Activated T-helper 1 cell treated with anti-CD3 and anti-CD28 coated beads, Interleukin-12 subunit alpha, Interleukin-12 subunit beta, Interleukin-2, Interleukin-4 antibody, amounts not matched to agents 30 ng/mL and 10 ng/mL and 1 ng/mL, durations not matched to agents 14 hours and 24 hours and 36 hours (primary cell): ENCODE measurements at regions not wholly inside any gene's neighbourhood (a gene's known extent, or its start where the extent isn't known, plus 50 kb on each side); places are given as distances from the start of the nearest gene placed in this dataset.

Experiments used
- DNase-seq: peaks from one replicate; pipeline ENCODE4 v3.0.0; 2021; ENCODE audit warnings: low spot score
- H3K27ac Mint-ChIP-seq: one replicate; pipeline ENCODE4 v1.8.0; 2021; ENCODE audit warnings: mild to moderate bottlenecking, mixed read lengths
- H3K27me3 Mint-ChIP-seq: one replicate; pipeline ENCODE4 v1.8.0; 2022; ENCODE audit warnings: mild to moderate bottlenecking, moderate library complexity, mixed read lengths; ENCODE audit not compliant: insufficient read depth
- H3K36me3 Mint-ChIP-seq: one replicate; pipeline ENCODE4 v1.8.0; 2021; ENCODE audit warnings: low read depth, mixed read lengths
- H3K4me1 Mint-ChIP-seq: one replicate; pipeline ENCODE4 v1.8.0; 2021; ENCODE audit warnings: low read depth, mixed read lengths
- H3K4me3 Mint-ChIP-seq: one replicate; pipeline ENCODE4 v1.8.0; 2021; ENCODE audit warnings: mild to moderate bottlenecking, moderate library complexity, mixed read lengths
- H3K9me3 Mint-ChIP-seq: one replicate; pipeline ENCODE4 v1.8.0; 2021; ENCODE audit warnings: mixed read lengths
- intact Hi-C: fragments of 100-400 bp; cut with micrococcal nuclease; formaldehyde crosslinking; loops from one replicate; pipeline ENCODE4 v1.15.1; 2024

- Mint-ChIP-seq H3K36me3 (no peaks in the 10 kb centered on the region), H3K27ac (no peak overlapping the region), H3K4me3 (no peak overlapping the region), H3K4me1 (no peaks in the 10 kb centered on the region), H3K9me3 (no peaks in the 10 kb centered on the region), H3K27me3 (no peaks in the 10 kb centered on the region)
- DNase-seq, result no peak
- intact Hi-C loops, result no loop called here
Measured at GRCh38 chr13:59172076-59172475, 991.7 kb downstream of the DIAPH3 start.

GRCh38 chr13:59176775-59177174 lies 987.0 kb downstream of the DIAPH3 start:
- no peak for DNase-seq
- Mint-ChIP-seq H3K9me3 (no peaks in the 10 kb centered on the region), H3K4me3 (no peak overlapping the region), H3K27me3 (no peaks in the 10 kb centered on the region), H3K36me3 (no peaks in the 10 kb centered on the region), H3K4me1 (no peaks in the 10 kb centered on the region), H3K27ac (no peak overlapping the region)
- intact Hi-C loops, result no loop called here

- H3K27me3 Mint-ChIP-seq, result no peaks in the 10 kb centered on the region
- H3K4me1 Mint-ChIP-seq, result no peaks in the 10 kb centered on the region
- no peak overlapping the region for H3K27ac Mint-ChIP-seq
- no peaks in the 10 kb centered on the region for H3K36me3 Mint-ChIP-seq
- H3K9me3 Mint-ChIP-seq, result no peaks in the 10 kb centered on the region
- no peak for DNase-seq
- H3K4me3 Mint-ChIP-seq, result no peak overlapping the region
- intact Hi-C loops, result no loop called here
Measured at GRCh38 chr13:59178344-59178743, 985.4 kb downstream of the DIAPH3 start.

GRCh38 chr13:59182241-59182640 lies 981.5 kb downstream of the DIAPH3 start:
- intact Hi-C loops, result no loop called here
- H3K9me3 Mint-ChIP-seq, result no peaks in the 10 kb centered on the region
- no peaks in the 10 kb centered on the region for H3K4me1 Mint-ChIP-seq
- H3K27ac Mint-ChIP-seq, result no peak overlapping the region
- no peaks in the 10 kb centered on the region for H3K36me3 Mint-ChIP-seq
- no peaks in the 10 kb centered on the region for H3K27me3 Mint-ChIP-seq
- no peak for DNase-seq
- no peak overlapping the region for H3K4me3 Mint-ChIP-seq

- no peaks in the 10 kb centered on the region for H3K36me3 Mint-ChIP-seq
Measured at GRCh38 chr13:59197397-59197796, 966.3 kb downstream of the DIAPH3 start.

GRCh38 chr13:59201841-59202240 lies 961.9 kb downstream of the DIAPH3 start:
- intact Hi-C loops, result no loop called here
- no peak for DNase-seq
- no peak overlapping the region for H3K27ac Mint-ChIP-seq
- no peaks in the 10 kb centered on the region for H3K9me3 Mint-ChIP-seq
- no peaks in the 10 kb centered on the region for H3K4me1 Mint-ChIP-seq
- H3K4me3 Mint-ChIP-seq, result no peak overlapping the region
- H3K36me3 Mint-ChIP-seq, result no peaks in the 10 kb centered on the region
- no peaks in the 10 kb centered on the region for H3K27me3 Mint-ChIP-seq

More at GRCh38 chr13:59197397-59197796, 966.3 kb downstream of the DIAPH3 start:
- no peak overlapping the region for H3K4me3 Mint-ChIP-seq
- intact Hi-C loops, result no loop called here
- no peak for DNase-seq
- H3K9me3 Mint-ChIP-seq, result no peaks in the 10 kb centered on the region
- H3K27me3 Mint-ChIP-seq, result no peaks in the 10 kb centered on the region
- no peaks in the 10 kb centered on the region for H3K4me1 Mint-ChIP-seq
- H3K27ac Mint-ChIP-seq, result no peak overlapping the region

- H3K27ac Mint-ChIP-seq, result no peak overlapping the region
- H3K4me1 Mint-ChIP-seq, result no peaks in the 10 kb centered on the region
- no peak overlapping the region for H3K4me3 Mint-ChIP-seq
- intact Hi-C loops, result no loop called here
- no peaks in the 10 kb centered on the region for H3K36me3 Mint-ChIP-seq
- H3K27me3 Mint-ChIP-seq, result no peaks in the 10 kb centered on the region
- DNase-seq, result no peak
- H3K9me3 Mint-ChIP-seq, result no peaks in the 10 kb centered on the region
Measured at GRCh38 chr13:59203855-59204254, 959.9 kb downstream of the DIAPH3 start.

GRCh38 chr13:59205501-59205900 lies 958.2 kb downstream of the DIAPH3 start:
- no peak overlapping the region for H3K4me3 Mint-ChIP-seq

GRCh38 chr13:59208405-59209195 lies 955.1 kb downstream of the DIAPH3 start:
- Mint-ChIP-seq H3K4me1 (no peaks in the 10 kb centered on the region), H3K36me3 (no peaks in the 10 kb centered on the region), H3K9me3 (no peaks in the 10 kb centered on the region), H3K27ac (no peak overlapping the region), H3K4me3 (no peak overlapping the region), H3K27me3 (no peaks in the 10 kb centered on the region)
- intact Hi-C loops, result no loop called here
- DNase-seq, result no peak

More at GRCh38 chr13:59205501-59205900, 958.2 kb downstream of the DIAPH3 start:
- no peak overlapping the region for H3K27ac Mint-ChIP-seq
- no peaks in the 10 kb centered on the region for H3K36me3 Mint-ChIP-seq
- no peaks in the 10 kb centered on the region for H3K27me3 Mint-ChIP-seq
- no peaks in the 10 kb centered on the region for H3K9me3 Mint-ChIP-seq
- no peak for DNase-seq
- intact Hi-C loops, result no loop called here
- H3K4me1 Mint-ChIP-seq, result no peaks in the 10 kb centered on the region

- no peaks in the 10 kb centered on the region for H3K27me3 Mint-ChIP-seq
- no peak overlapping the region for H3K4me3 Mint-ChIP-seq
- intact Hi-C loops, result no loop called here
- no peaks in the 10 kb centered on the region for H3K9me3 Mint-ChIP-seq
- no peaks in the 10 kb centered on the region for H3K4me1 Mint-ChIP-seq
- no peak overlapping the region for H3K27ac Mint-ChIP-seq
- no peaks in the 10 kb centered on the region for H3K36me3 Mint-ChIP-seq
- DNase-seq, result no peak
Measured at GRCh38 chr13:59210543-59210942, 953.2 kb downstream of the DIAPH3 start.

GRCh38 chr13:59211606-59212005 lies 952.1 kb downstream of the DIAPH3 start:
- Mint-ChIP-seq H3K9me3 (no peaks in the 10 kb centered on the region), H3K4me3 (no peak overlapping the region), H3K4me1 (no peaks in the 10 kb centered on the region), H3K27me3 (no peaks in the 10 kb centered on the region), H3K36me3 (no peaks in the 10 kb centered on the region), H3K27ac (no peak overlapping the region)
- DNase-seq, result no peak
- intact Hi-C loops, result no loop called here

GRCh38 chr13:59229401-59229800 lies 934.3 kb downstream of the DIAPH3 start:
- no peaks in the 10 kb centered on the region for H3K27me3 Mint-ChIP-seq
- H3K36me3 Mint-ChIP-seq, result no peaks in the 10 kb centered on the region
- no peak overlapping the region for H3K27ac Mint-ChIP-seq
- H3K4me1 Mint-ChIP-seq, result peaks cover 6% of the 10 kb centered on the region
- intact Hi-C loops, result no loop called here
- no peak overlapping the region for H3K4me3 Mint-ChIP-seq
- DNase-seq, result no peak
- H3K9me3 Mint-ChIP-seq, result peaks cover 5% of the 10 kb centered on the region

GRCh38 chr13:59229861-59230260 lies 933.9 kb downstream of the DIAPH3 start:
- H3K9me3 Mint-ChIP-seq, result peaks cover 5% of the 10 kb centered on the region
- no peaks in the 10 kb centered on the region for H3K27me3 Mint-ChIP-seq
- H3K4me3 Mint-ChIP-seq, result no peak overlapping the region
- no peak for DNase-seq
- H3K27ac Mint-ChIP-seq, result no peak overlapping the region
- peaks cover 6% of the 10 kb centered on the region for H3K4me1 Mint-ChIP-seq
- H3K36me3 Mint-ChIP-seq, result no peaks in the 10 kb centered on the region
- intact Hi-C loops, result no loop called here
